ENCODE measurements at regions not wholly inside any gene's neighbourhood (a gene's known extent, or its start where the extent isn't known, plus 50 kb on each side); places are given as distances from the start of the nearest gene placed in this dataset.
"Not testable (repeated sequence)": the region's sequence is repeated elsewhere in the genome, so short reads cannot be mapped to it uniquely, and the experiment has no call there.

DNA sequence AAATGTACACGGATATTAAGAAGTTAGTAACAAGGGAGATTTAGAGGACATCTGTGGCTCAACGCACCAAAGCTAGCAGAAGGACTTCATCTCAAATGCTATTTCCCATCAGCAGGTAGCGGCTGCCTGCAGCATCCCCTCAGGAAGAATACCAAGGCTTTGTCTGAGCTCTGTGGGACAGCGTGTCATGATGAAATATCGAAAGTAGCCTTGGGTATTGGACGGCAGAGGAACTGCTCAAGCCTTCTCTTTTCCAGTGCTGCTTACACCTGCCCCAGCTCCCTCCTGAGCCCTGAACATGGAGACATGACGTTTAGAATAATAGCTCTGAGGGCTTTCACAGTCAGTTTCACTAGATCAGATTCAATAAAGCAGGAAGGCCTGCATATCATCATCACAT is 241.6 kb downstream of the SUCLG1 start:
- DNase-seq (ENCODE audit: low read depth) = no peak

DNA sequence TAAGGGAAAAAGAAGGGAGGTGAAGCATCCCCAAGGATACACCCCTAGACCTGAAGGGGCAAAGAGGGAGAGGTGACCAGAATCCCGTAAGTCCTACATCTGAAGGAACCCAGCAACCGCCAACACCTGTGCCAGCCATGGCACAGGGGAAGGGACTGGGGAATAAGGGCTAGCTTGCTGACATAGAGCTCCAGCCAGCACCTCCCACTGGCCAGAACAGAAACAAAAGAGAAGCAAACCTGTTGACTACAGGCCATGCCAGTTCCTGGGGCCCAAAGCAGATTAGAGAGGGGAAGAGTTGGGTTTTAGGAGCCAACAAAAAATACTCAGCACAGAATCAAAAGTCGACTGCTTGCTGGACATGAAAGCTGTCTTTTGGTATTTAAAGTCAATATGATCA is 244.6 kb downstream of the SUCLG1 start:
- DNase-seq (ENCODE audit: low read depth) = no peak

DNA sequence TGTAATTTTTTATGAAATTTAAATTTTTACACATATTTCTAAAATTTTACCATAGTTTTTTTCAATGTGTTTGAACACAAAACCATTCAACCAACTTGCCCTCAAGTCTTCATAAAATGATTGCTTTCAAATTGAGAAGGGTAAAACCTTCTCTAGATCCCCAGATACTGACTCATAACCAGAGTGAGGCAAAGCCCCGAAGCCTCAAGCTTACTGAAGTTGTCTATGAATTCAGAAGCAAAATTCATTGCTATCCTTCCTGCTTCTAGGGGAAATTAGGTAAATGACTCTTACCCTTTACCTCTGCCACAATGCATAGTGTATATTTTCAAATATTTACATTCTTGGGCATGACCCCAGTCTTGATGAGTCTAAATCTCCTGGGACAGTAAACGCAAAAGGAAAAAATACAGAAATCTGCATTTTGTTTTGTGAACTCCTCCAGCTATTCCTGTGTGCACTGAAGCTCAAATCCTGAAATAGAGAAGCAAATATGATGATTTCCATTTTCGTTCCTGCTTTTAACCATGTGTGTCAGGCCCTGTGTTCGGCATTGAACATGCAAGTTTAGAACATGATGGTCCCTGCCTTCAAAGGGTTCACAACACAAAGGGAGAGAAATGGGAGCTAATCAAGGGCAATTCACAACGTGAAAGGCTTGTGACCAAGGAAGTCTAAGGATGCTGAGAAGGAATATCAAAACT is 246.3 kb downstream of the SUCLG1 start:
- DNase-seq (ENCODE audit: low read depth) = no peak

DNA sequence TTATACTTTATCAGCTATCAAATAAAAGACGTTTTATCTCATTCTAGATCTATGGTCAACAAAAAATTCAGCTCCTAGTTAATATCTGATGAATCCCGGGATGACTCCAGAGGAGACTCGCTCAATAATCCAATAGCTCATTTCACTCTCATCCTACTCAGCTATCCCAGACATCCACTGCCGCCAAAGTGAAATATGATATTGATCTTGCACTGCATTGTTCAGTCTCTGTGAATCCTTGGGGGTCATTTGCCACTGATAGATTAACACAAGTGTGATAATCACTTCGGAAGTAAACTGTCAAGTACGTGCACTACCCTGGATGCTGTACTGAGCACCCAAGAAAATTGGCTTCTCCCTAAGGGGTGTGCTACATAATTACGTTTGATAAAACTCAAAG is 249.1 kb downstream of the SUCLG1 start:
- no peak for DNase-seq (ENCODE audit: low read depth)

DNA sequence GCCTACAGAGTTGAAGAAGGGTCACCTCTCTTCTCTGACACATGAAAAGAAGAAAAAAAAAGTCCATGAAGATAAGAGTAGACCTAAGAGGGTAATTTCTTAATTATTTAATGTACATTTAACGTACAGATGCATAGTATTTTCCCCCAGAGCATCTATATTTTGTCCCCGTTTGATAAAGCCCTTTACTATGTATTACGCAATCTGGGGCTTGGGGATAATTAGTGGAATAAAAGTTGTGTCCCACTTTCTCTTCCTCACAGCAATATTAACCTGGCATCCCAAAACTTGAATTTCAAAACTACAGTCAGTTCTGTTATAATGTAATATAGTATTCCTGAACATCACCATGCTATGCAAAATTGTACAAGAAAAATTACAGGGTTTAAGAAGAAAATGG is 254.1 kb downstream of the SUCLG1 start:
- DNase-seq (ENCODE audit: low read depth) = no peak

DNA sequence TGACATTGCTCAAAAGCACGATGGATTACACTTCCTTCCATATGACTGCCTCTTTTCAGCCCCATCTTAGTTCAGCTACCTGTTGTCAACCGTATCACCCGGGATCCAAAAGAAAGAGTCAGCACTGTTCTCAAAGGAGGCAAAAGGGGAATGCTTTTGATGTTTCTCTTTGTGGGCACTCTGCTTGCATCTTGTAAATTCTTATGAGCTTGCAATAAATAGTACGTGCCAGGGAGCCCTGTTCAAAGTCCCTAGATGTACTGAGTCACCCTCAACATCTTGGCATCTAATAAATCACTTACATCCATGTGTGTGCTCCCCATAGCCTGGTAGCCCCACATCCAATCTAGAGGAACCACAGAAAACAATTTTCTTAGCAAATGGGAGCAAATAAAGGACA is 256.9 kb downstream of the SUCLG1 start:
- DNase-seq (ENCODE audit: low read depth) = no peak

DNA sequence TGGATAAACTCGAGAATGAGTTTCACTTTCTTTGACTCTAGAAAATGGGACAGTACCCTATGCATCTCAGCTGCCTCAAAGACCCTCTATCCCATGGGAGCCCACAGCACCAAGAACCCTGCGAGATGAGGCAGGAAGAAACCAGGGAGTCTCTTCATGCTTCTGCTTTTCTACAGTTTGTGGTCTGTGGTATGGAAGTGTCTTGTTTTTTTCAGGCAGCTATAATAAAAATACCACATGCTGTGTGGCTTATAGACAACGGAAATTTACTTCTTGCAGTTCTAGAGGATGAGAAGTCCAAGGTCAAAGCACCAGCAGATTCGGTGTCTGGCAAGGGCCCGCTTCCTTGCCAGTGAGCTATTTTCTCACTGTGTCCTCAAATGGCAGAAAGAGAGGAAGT is 257.9 kb downstream of the SUCLG1 start:
- no peak for DNase-seq (ENCODE audit: low read depth)

DNA sequence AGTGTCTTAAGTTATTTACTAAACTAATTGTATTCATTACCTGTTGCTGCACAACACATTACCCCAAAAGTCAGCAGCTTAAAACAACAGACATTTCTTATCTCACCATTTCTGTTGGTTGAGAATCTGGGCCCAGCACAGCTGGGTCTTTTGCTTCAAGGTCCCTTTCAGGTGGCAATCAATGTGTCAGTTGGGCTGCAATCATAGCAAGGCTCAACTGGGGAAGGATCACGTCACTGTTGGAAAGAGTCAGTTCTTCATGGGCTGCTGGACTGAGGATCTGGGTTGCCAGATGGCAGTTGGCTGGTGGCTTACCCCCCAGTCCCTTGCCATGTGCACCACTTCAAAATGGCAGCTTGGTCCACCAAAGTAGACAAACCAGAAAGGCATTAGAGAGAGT is 261.2 kb downstream of the SUCLG1 start:
- no peak for DNase-seq (ENCODE audit: low read depth)

DNA sequence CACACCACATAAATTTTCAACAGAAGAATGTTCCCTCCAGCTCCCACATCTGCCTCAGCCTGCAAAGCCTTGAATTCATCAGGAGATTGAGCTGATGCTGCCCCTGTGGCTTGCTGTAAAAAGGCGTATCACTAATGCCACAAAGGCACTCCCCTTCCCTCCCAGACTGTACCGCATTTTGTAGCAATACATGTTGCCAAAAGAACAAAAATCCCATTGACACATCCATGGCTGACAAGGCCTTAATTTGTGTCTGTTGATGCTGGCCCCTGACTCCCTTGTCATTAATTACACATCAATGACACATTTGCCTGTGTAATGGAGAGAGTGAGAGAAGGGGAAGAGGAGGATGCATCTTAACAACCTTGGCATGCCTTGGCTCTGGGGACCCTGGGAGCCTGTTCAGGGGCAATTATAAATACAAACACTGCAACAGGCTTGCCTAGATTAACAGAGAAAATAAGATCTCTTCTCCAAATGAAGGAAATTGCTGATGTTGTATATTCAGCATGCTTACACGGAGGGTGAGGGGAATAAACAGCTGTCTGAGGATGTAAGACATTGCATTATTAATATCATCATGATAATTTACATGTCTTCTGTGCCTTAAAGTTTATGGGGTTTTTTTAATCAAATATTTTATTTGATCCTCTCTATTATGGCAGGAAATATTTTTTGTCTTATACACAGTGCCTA is 264.0 kb downstream of the SUCLG1 start:
- no peak for DNase-seq (ENCODE audit: low read depth)

DNA sequence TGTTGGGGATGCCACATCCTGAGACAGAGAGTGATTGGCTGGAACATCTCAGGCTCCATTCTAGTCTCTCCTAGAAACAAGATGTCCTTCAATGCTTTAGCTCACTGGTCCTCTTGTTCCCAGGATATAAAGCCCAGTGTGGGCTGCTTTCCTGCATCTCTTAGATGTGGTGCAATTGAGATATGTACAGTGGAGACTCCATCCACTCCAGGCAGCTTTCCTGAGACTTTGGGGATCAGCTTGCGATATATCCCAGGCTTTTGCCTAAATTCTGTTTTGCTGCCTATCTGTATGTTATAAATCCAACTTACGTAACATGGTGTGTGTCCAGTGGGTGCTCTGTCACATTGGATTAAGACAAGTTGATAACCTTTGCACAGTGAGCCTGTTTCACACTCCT is 264.9 kb downstream of the SUCLG1 start:
- no peak for DNase-seq (ENCODE audit: low read depth)

DNA sequence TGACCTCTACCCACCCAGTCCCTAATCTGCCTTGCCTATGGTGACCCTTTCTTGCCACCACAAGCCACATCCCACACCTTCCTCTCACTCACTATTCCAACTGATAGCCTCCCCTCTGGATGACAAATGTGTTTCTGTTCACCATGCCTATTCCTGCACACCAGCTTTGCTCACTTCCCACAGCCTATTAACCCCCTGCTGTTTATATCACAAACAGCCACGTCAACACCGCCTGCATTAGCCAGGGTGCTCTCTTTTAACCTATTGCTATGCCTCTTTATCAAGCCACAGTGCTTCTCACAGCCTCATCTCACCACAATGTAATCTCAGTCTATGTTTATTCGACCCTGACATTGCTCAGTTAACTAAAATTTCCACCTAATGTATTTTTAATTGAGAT is 271.8 kb downstream of the SUCLG1 start:
- DNase-seq (ENCODE audit: low read depth) = no peak

DNA sequence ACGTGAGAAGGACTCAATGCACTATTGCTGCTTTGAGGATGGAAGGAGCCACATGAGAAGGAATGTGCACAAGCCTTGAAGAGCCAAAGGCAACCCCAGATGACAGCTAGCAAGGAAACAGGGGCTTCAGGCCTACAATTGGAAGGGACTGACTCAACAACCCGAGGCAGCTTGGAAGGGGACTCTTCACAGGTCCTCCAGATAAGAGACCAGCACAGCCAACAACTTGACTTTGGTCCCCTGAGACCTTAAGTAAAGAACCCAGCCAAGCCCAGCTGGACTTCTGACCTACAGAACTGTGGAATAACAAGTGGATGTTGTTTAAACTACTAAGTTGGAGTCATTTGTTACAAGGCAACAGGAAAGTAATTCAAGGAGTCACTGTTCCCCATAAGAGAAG is 277.2 kb downstream of the SUCLG1 start:
- DNase-seq (ENCODE audit: low read depth) = no peak

DNA sequence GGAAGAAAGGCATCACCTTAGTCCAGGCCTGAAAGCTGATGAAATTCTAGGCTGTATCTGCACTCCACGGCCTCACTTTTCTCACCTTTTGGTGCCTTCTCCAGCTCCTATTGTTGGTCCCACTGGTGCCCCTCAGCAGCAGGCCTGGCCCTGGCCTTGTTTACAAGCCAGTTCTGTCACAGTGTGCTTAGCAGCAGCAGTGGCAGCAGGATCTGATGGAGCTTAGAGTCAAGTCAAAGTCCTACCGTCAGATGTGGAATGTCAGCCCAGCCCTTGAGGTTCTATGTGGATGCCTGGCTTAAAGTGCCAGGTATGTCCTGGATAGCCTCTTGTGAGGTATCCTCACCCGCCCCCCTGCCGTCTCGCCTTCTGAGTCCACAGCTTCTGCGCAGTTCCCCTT is 281.3 kb downstream of the SUCLG1 start:
- no peak for DNase-seq (ENCODE audit: low read depth)

DNA sequence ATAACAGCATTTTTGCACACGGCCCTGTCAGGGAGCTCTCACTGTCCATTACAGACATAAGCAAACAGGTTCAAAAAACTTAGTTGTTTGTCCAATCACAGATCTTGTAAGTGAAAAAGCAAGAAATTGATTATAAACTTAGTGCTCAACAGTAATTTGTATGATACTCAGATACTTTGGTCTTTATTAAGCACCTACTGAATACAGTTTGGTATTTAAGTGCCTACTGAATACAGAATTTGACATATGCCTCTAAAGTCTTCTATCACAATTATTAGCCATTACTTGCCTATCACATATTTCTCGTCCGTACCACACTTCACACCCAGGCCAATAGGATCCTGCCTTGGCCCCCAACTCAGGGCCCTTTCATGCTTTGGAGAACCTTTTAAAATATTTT is 283.1 kb downstream of the SUCLG1 start:
- no peak for DNase-seq (ENCODE audit: low read depth)

DNA sequence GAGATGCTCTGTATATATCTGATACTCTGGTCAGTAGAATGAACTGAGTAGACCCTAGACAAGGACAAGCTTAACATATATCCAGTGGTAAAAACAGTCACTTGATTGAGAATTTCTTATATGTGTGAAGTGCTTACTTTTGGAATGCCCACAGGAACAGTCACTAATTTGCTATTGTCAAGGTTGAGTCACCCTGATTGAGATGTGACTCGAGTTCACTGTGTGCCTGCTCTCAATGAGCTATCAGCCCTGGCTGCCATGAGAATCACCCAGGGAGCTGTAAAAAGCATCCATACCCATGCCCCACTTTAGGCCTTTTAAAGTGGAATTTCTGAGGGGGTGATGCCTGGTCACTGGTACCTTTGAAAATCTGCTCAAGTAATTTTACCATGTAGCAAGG is 283.7 kb downstream of the SUCLG1 start:
- no peak for DNase-seq (ENCODE audit: low read depth)

DNA sequence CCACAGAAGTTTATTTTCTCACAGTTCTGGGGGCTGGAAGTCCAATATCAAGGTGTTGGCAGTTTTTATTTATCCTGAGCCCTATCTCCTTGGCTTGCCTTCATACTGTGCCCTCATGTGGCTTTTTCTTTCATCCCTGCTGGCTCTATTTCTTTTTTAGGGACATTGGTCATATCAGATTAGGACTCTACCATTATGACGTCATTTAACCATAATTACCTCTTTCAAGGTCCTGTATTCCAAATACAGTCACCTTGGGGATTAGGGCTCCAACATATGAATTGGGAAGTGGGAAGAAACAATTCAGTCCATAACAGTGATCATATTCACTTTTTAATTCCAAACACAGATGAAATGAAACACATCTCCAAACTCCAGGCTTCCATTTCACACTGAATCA is 286.0 kb downstream of the SUCLG1 start:
- DNase-seq (ENCODE audit: low read depth) = no peak

DNA sequence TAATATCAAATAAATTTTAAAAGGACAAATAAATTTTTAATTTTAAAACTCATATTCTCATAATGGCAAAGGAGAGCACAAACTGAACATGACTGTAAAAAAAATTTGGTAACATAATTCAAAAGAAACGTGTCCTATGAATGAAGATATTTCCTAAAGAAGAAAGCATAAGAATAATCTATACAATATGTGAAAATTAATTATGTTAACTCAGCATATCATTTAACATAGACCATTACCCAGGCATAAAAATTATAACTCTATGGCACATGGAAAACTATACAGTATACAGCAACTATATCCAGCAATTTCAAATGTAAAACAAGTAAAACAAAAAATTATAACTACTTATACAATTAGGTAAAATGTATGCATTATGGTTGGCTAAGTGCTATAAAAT is 288.1 kb downstream of the SUCLG1 start:
- DNase-seq (ENCODE audit: low read depth) = no peak

DNA sequence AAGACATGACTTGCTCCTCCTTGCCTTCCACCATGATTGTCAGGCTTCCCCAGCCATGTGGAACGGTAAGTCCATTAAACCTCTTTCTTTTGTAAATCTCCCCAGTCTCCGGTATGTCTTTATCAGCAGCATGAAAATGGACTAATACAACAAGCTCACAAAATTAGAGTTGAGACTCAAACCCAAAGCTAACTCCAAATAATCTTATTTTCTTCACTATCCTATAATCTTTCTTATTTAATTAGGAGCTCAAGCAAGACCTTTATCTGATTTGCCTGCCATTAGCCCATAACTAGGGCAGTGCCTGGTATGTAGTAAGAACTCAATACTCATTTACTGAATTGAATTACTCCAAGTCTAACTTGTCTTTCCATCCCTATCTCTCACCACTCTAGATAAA is 289.2 kb downstream of the SUCLG1 start:
- DNase-seq (ENCODE audit: low read depth) = no peak

DNA sequence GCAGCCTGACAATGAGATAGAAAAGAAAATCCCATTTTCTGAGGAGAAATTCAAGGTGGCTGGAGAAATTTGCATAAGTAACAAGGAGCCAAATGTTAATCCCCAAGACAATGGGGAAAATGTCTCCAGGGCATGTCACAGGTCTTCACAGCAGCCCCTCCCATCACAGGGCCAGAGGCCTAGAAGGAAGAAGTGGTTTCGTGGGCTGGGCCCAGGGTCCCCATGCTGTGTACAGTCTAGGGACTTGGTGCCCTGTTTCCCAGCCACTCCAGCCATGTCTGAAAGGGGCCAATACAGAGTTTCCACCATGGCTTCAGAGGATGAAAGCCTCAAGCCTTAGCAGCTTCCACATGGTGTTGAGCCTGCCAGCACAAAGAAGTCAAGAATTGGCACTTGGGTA is 290.5 kb downstream of the SUCLG1 start:
- not testable (repeated sequence) for DNase-seq (ENCODE audit: low read depth)

DNA sequence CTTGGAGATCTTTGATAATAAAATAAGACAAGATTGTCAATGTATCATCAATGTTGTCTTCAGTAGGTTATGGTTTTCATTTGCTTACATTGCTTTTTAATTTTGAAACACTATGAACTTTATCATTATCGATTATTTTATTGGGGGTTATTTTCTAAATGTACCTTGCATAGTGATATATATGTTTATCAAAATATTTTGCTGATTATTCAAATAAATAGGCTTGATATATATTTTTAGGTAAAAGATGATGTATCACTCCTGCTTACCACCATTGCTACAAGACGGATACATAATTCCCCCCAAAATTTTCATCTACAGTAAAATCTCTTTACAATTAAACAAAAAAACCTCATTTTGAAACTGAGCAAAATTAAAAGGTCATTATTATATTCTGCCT is 293.8 kb downstream of the SUCLG1 start:
- DNase-seq (ENCODE audit: low read depth) = no peak

DNA sequence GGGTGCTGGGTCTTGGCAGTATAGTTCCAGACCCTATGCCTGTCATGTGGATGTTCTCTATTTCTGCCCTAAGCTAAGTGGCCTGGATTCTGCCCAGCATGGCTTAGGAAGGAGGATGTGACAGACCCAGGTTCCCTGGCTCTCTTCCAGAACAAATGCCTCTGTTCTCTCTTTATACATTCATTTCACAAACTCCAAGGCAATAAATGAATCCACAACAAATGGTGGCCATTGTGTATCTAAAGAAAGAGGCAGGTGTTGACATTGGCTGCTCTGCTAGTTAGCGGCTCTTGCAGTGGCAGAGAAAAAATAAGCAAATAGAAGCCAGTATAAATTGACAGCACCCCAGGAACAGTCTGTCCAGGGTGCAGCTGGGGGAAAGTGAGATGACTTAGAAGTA is 298.6 kb downstream of the SUCLG1 start:
- DNase-seq (ENCODE audit: low read depth) = no peak

DNA sequence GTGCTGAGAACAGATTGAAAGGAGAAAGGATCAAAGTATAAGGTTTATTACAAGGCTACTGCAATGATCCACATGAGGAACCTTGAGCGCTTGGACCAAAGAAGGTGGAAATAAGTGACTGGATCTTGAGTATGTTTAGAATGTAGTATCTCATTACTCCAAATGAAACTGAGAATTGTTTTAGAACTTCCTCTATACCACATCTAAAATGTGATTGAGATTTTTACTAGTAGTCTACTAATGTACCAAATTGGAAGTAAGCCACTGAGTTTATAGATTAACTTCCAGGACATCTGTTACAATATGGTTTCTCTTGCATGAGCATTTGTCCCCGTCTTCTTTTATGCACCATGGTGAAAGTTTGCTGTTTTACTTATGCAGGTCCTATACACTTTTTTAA is 300.5 kb downstream of the SUCLG1 start:
- DNase-seq (ENCODE audit: low read depth) = no peak

DNA sequence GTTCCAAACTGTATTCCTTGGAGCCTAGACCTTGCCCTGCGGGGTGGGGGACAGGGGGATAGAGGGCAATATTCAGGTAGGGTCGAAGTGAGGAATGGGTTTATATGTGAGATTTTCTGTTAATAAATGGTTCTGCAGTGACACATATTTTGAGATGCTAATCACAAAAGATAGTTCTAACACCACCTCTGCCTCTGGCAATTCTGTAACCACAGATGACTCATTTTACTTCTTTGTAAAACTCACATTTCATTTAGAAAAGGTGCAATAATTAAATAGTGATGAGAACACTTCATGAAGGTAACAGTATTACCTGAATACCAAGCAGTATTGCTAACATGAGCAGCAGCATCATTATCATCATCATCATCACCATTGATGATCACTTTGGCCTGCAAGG is 306.6 kb downstream of the SUCLG1 start:
- no peak for DNase-seq (ENCODE audit: low read depth)

DNA sequence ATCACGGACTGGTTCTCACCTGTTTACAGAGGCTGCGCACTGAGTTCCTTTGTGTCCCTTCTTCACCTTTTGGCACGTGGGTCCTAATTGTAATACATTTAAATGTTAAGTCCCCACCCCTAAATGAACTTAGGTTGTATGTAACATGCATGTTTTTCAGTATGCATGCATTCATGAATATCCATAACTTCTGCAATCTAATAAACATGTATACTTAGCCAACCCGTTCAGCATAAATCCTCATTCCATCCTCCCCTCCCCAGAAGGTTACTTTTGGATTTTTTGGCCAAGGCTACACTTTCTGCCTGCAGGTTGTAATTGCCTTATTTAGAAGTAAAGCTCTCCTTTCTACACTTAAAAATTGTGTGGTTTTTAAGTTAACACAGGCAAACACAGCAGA is 314.7 kb downstream of the SUCLG1 start:
- no peak for DNase-seq (ENCODE audit: low read depth)
